ENCODE measurements at regions not wholly inside any gene's neighbourhood (a gene's known extent, or its start where the extent isn't known, plus 50 kb on each side); places are given as distances from the start of the nearest gene placed in this dataset.

DNA sequence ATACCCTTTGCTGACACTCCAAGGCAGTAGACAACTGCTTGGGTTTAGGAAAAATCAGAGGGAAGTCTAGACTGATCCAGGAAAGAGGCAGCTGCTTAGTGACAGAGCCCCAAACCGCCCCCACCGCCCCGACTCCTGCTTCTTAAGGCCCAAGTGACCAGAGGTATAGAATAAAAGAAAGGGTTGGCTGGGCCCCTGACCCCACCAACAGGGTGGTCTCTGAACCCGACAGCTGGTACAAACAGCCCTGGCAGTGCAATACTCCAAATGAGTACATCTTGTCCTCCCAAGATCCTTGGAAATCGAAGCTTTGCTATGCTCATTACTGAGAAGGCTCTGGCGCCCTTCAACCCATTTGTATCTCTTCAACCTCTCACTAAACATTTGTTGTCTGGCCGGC is 60.6 kb downstream of the PABIR2 start:
- Histone ChIP-seq H3K4me1 (no peaks in the 10 kb centered on the region), H3K27me3 (no peaks in the 10 kb centered on the region), H3K9me3 (no peaks in the 10 kb centered on the region), H3K27ac (no peak overlapping the region), H3K4me3 (no peak overlapping the region), H3K36me3 (no peaks in the 10 kb centered on the region)
- no peak for DNase-seq
- TF ChIP-seq CTCF (IDR thresholded peaks at IDR 0.05): no peak
- no peak for ATAC-seq
- intact Hi-C loops (cut with DNase I): no loop called here

- Histone ChIP-seq H3K9me3 (no peaks in the 10 kb centered on the region), H3K27me3 (no peaks in the 10 kb centered on the region), H3K36me3 (no peaks in the 10 kb centered on the region), H3K4me3 (no peak overlapping the region), H3K27ac (no peak overlapping the region), H3K4me1 (no peaks in the 10 kb centered on the region)
- ATAC-seq (no peak), DNase-seq (no peak)
- intact Hi-C loops (cut with DNase I): no loop called here
- TF ChIP-seq CTCF (IDR thresholded peaks at IDR 0.05): no peak
These were observed 62.0 kb downstream of the PABIR2 start for GRCh38 chrX:134735015-134735414.

DNA sequence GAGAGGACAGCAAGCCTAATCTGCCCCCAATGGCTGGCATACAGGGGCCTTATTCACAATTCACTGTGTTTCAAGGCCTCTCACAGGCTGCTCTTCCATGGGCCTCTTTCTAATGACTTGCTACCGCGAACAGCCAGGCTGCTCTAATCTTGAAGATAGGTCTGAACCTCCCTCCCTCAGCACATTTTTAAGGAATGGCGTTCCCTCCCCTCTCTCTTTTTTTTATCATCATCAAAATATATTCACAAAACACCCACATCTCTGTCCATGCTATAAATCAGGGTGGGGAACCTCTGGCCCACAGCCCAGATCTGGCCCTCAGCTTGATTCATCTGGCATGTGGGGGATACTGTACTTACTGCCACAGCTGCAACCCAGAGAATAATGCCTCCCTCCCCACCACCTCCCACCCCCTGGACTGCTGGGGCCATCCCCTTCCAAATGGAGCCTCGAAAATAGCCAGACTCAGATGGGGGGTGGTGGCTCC is 62.5 kb downstream of the PABIR2 start:
- Histone ChIP-seq H3K4me3 (no peak overlapping the region), H3K4me1 (no peaks in the 10 kb centered on the region), H3K9me3 (no peaks in the 10 kb centered on the region), H3K27me3 (no peaks in the 10 kb centered on the region), H3K27ac (no peak overlapping the region), H3K36me3 (no peaks in the 10 kb centered on the region)
- TF ChIP-seq CTCF (IDR thresholded peaks at IDR 0.05): no peak
- DNase-seq (no peak), ATAC-seq (no peak)
- intact Hi-C loops (cut with DNase I): no loop called here

DNA sequence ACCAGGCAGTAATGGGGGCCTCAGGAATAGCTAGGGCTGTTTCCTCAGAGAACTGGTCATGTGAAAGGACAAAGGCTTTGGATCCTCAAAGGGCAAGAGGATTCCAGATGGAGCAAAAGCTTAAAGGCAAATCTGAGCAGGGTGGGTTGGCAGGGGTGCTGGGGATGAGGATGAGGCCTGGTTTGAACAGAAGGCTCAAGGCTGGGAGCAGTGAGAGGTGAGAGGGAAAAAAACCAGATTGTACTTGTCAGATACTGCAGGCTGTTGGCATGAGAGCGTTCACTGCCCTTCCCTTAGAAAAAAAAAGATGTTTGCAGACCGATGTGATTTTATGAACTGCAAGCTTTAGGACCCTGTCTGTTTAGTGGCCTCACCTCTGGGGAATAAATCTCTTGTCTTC is 63.4 kb downstream of the PABIR2 start:
- intact Hi-C loops (cut with DNase I): no loop called here
- Histone ChIP-seq H3K27me3 (no peaks in the 10 kb centered on the region), H3K36me3 (no peaks in the 10 kb centered on the region), H3K9me3 (no peaks in the 10 kb centered on the region), H3K4me1 (no peaks in the 10 kb centered on the region), H3K27ac (no peak overlapping the region), H3K4me3 (no peak overlapping the region)
- ATAC-seq (no peak), DNase-seq (no peak)
- TF ChIP-seq CTCF (IDR thresholded peaks at IDR 0.05): no peak

DNA sequence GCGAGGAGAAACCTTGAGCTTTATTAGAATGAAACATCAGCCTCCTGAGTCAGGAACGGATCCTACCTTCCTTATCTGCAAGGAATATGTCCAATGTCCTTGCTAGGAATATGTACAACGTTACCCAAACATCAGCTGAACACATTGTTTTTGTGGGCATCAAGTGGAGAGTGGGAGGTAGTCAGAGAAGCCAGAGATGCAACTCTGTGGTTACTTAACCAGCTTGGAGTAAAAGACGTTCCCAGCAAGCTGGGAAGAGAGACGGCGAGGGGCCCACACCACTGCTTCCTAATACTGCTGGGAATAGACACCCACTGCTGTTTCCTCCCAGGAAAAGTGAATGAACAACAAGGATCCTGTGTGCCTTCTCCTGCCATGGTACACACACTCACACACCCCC is 64.3 kb downstream of the PABIR2 start:
- intact Hi-C loops (cut with DNase I): no loop called here
- H3K27ac ChIP-seq: no peak overlapping the region
- no peaks in the 10 kb centered on the region for H3K9me3 ChIP-seq
- no peaks in the 10 kb centered on the region for H3K27me3 ChIP-seq
- no peak for TF ChIP-seq CTCF (IDR thresholded peaks at IDR 0.05)
- H3K36me3 ChIP-seq: no peaks in the 10 kb centered on the region
- no peak for ATAC-seq
- DNase-seq: no peak
- H3K4me3 ChIP-seq: no peak overlapping the region
- no peaks in the 10 kb centered on the region for H3K4me1 ChIP-seq

Measured in left lung (tissue), 4 donors.